Ammon's horn (tissue), 1 donor: ENCODE measurements at regions not wholly inside any gene's neighbourhood (a gene's known extent, or its start where the extent isn't known, plus 50 kb on each side); places are given as distances from the start of the nearest gene placed in this dataset.
"Not testable (repeated sequence)": the region's sequence is repeated elsewhere in the genome, so short reads cannot be mapped to it uniquely, and the experiment has no call there.

Source experiments
- DNase-seq: peaks from one replicate; pipeline ENCODE4 v3.0.0-alpha.2; 2016; ENCODE audit warnings: low spot score

GRCh38 chr9:113705306-113705927 lies 170.7 kb upstream of the ZNF618 start:
- DNase-seq, result no peak

GRCh38 chr9:113705928-113706519 lies 170.1 kb upstream of the ZNF618 start:
- DNase-seq, result no peak

GRCh38 chr9:113707953-113708695 lies 168.0 kb upstream of the ZNF618 start:
- DNase-seq, result no peak

- no peak for DNase-seq
Measured at GRCh38 chr9:113708821-113709713, 167.0 kb upstream of the ZNF618 start.

GRCh38 chr9:113709721-113710120 lies 166.4 kb upstream of the ZNF618 start:
- no peak for DNase-seq

GRCh38 chr9:113711251-113711650 lies 164.9 kb upstream of the ZNF618 start:
- DNase-seq, result no peak

GRCh38 chr9:113712053-113712452 lies 164.1 kb upstream of the ZNF618 start:
- no peak for DNase-seq

GRCh38 chr9:113715086-113715485 lies 161.0 kb upstream of the ZNF618 start:
- DNase-seq, result no peak

- DNase-seq, result no peak
Measured at GRCh38 chr9:113719919-113720318, 156.2 kb upstream of the ZNF618 start.

- no peak for DNase-seq
Measured at GRCh38 chr9:113720495-113720894, 155.6 kb upstream of the ZNF618 start.

GRCh38 chr9:113721856-113722255 lies 154.3 kb upstream of the ZNF618 start:
- no peak for DNase-seq

- no peak for DNase-seq
Measured at GRCh38 chr9:113724202-113724601, 151.9 kb upstream of the ZNF618 start.

GRCh38 chr9:113728989-113729388 lies 147.1 kb upstream of the ZNF618 start:
- no peak for DNase-seq

- DNase-seq, result no peak
Measured at GRCh38 chr9:113734826-113735225, 141.3 kb upstream of the ZNF618 start.

- peak; percentile 25 for DNase-seq
Measured at GRCh38 chr9:113737517-113738271, 138.4 kb upstream of the ZNF618 start.

- no peak for DNase-seq
Measured at GRCh38 chr9:113738496-113738892, 137.6 kb upstream of the ZNF618 start.

- DNase-seq, result no peak
Measured at GRCh38 chr9:113738893-113739604, 137.1 kb upstream of the ZNF618 start.

- DNase-seq, result not testable (repeated sequence)
Measured at GRCh38 chr9:113739605-113740507, 136.3 kb upstream of the ZNF618 start.
